ENCODE measurements at regions not wholly inside any gene's neighbourhood (a gene's known extent, or its start where the extent isn't known, plus 50 kb on each side); places are given as distances from the start of the nearest gene placed in this dataset.

- ChIA-PET CTCF (no interaction called here), POLR2A (no interaction called here)
- no peak for DNase-seq (ENCODE audit: extremely low spot score)
- TF ChIP-seq FOXA1 (IDR thresholded peaks at IDR 0.05) (no peak), SUZ12 (IDR thresholded peaks at IDR 0.05) (no peak), SP1 (IDR thresholded peaks at IDR 0.05) (no peak), FOXK2 (IDR thresholded peaks at IDR 0.05) (no peak), ELF4 (IDR thresholded peaks at IDR 0.05) (no peak), L3MBTL2 (conservative IDR thresholded peaks at IDR 0.05) (no peak), ARNT (IDR thresholded peaks at IDR 0.05) (no peak), HDGF (IDR thresholded peaks at IDR 0.05; ENCODE audit: borderline replicate concordance) (no peak), BHLHE40 (IDR thresholded peaks at IDR 0.05; ENCODE audit: borderline replicate concordance) (no peak), LEF1 (IDR thresholded peaks at IDR 0.05; ENCODE audit: borderline replicate concordance) (no peak), PKNOX1 (IDR thresholded peaks at IDR 0.05) (no peak)
Measured at GRCh38 chr4:75154994-75155393, 222.1 kb downstream of the PARM1 start.

GRCh38 chr4:75146223-75146622, 213.3 kb downstream of the PARM1 start:
- no peak for DNase-seq (ENCODE audit: extremely low spot score)
- CTCF ChIA-PET: no interaction called here
- TF ChIP-seq NFRKB (IDR thresholded peaks at IDR 0.05) (no peak), ZNF384 (IDR thresholded peaks at IDR 0.05) (no peak), ELF4 (IDR thresholded peaks at IDR 0.05) (no peak), BHLHE40 (IDR thresholded peaks at IDR 0.05; ENCODE audit: borderline replicate concordance) (no peak), FOXM1 (IDR thresholded peaks at IDR 0.05; ENCODE audit: borderline replicate concordance) (no peak), FOXA1 (IDR thresholded peaks at IDR 0.05) (no peak)
- POLR2A ChIA-PET: no interaction called here

GRCh38 chr4:75144475-75144874, 211.6 kb downstream of the PARM1 start:
- TF ChIP-seq FOXA1 (IDR thresholded peaks at IDR 0.05) (no peak), PKNOX1 (IDR thresholded peaks at IDR 0.05) (no peak), ELF4 (IDR thresholded peaks at IDR 0.05) (no peak), ARNT (IDR thresholded peaks at IDR 0.05) (no peak), BHLHE40 (IDR thresholded peaks at IDR 0.05; ENCODE audit: borderline replicate concordance) (no peak), L3MBTL2 (conservative IDR thresholded peaks at IDR 0.05) (no peak), NFRKB (IDR thresholded peaks at IDR 0.05) (no peak), LEF1 (IDR thresholded peaks at IDR 0.05; ENCODE audit: borderline replicate concordance) (no peak)
- CTCF ChIA-PET: no interaction called here

GRCh38 chr4:75142850-75143249, 209.9 kb downstream of the PARM1 start:
- DNase-seq (ENCODE audit: extremely low spot score): no peak
- POLR2A ChIA-PET: no interaction called here
- CTCF ChIA-PET: no interaction called here
- TF ChIP-seq FOXA1 (IDR thresholded peaks at IDR 0.05): no peak
- no peak for TF ChIP-seq NFRKB (IDR thresholded peaks at IDR 0.05)

More at GRCh38 chr4:75144475-75144874, 211.6 kb downstream of the PARM1 start:
- no peak for DNase-seq (ENCODE audit: extremely low spot score)
- POLR2A ChIA-PET: no interaction called here

GRCh38 chr4:75142382-75142781, 209.5 kb downstream of the PARM1 start:
- POLR2A ChIA-PET: no interaction called here
- CTCF ChIA-PET: no interaction called here
- TF ChIP-seq HDGF (IDR thresholded peaks at IDR 0.05; ENCODE audit: borderline replicate concordance) (no peak), PKNOX1 (IDR thresholded peaks at IDR 0.05) (no peak), ZNF384 (IDR thresholded peaks at IDR 0.05) (no peak), TARDBP (IDR thresholded peaks at IDR 0.05) (no peak), L3MBTL2 (conservative IDR thresholded peaks at IDR 0.05) (no peak), FOXM1 (IDR thresholded peaks at IDR 0.05; ENCODE audit: borderline replicate concordance) (no peak), ARNT (IDR thresholded peaks at IDR 0.05) (no peak), SP1 (IDR thresholded peaks at IDR 0.05) (no peak), LEF1 (IDR thresholded peaks at IDR 0.05; ENCODE audit: borderline replicate concordance) (no peak), FOXA1 (IDR thresholded peaks at IDR 0.05) (no peak), CTBP1 (IDR thresholded peaks at IDR 0.05; ENCODE audit: borderline replicate concordance) (no peak), BHLHE40 (IDR thresholded peaks at IDR 0.05; ENCODE audit: borderline replicate concordance) (no peak), FOXK2 (IDR thresholded peaks at IDR 0.05) (no peak), ELF4 (IDR thresholded peaks at IDR 0.05) (no peak), NFRKB (IDR thresholded peaks at IDR 0.05) (no peak), SUZ12 (IDR thresholded peaks at IDR 0.05) (no peak)
- no peak for DNase-seq (ENCODE audit: extremely low spot score)

GRCh38 chr4:75141162-75141561, 208.2 kb downstream of the PARM1 start:
- TF ChIP-seq ELF4 (IDR thresholded peaks at IDR 0.05): no peak
- TF ChIP-seq L3MBTL2 (conservative IDR thresholded peaks at IDR 0.05): no peak
- POLR2A ChIA-PET: no interaction called here
- DNase-seq (ENCODE audit: extremely low spot score): no peak
- CTCF ChIA-PET: no interaction called here

- CTCF ChIA-PET: no interaction called here
- TF ChIP-seq TARDBP (IDR thresholded peaks at IDR 0.05): no peak
- no peak for TF ChIP-seq SUZ12 (IDR thresholded peaks at IDR 0.05)
- no peak for TF ChIP-seq HDGF (IDR thresholded peaks at IDR 0.05; ENCODE audit: borderline replicate concordance)
- no peak for TF ChIP-seq L3MBTL2 (conservative IDR thresholded peaks at IDR 0.05)
- no peak for TF ChIP-seq ELF4 (IDR thresholded peaks at IDR 0.05)
- no peak for TF ChIP-seq SP1 (IDR thresholded peaks at IDR 0.05)
- no peak for TF ChIP-seq PKNOX1 (IDR thresholded peaks at IDR 0.05)
- TF ChIP-seq FOXM1 (IDR thresholded peaks at IDR 0.05; ENCODE audit: borderline replicate concordance): no peak
- TF ChIP-seq CTBP1 (IDR thresholded peaks at IDR 0.05; ENCODE audit: borderline replicate concordance): no peak
- TF ChIP-seq FOXA1 (IDR thresholded peaks at IDR 0.05): no peak
- no peak for TF ChIP-seq BHLHE40 (IDR thresholded peaks at IDR 0.05; ENCODE audit: borderline replicate concordance)
- TF ChIP-seq ZNF384 (IDR thresholded peaks at IDR 0.05): no peak
- no peak for DNase-seq (ENCODE audit: extremely low spot score)
- POLR2A ChIA-PET: no interaction called here
Measured at GRCh38 chr4:75137302-75137701, 204.4 kb downstream of the PARM1 start.
